ENCODE measurements at regions not wholly inside any gene's neighbourhood (a gene's known extent, or its start where the extent isn't known, plus 50 kb on each side); places are given as distances from the start of the nearest gene placed in this dataset.
"Not testable (repeated sequence)": the region's sequence is repeated elsewhere in the genome, so short reads cannot be mapped to it uniquely, and the experiment has no call there.

DNA sequence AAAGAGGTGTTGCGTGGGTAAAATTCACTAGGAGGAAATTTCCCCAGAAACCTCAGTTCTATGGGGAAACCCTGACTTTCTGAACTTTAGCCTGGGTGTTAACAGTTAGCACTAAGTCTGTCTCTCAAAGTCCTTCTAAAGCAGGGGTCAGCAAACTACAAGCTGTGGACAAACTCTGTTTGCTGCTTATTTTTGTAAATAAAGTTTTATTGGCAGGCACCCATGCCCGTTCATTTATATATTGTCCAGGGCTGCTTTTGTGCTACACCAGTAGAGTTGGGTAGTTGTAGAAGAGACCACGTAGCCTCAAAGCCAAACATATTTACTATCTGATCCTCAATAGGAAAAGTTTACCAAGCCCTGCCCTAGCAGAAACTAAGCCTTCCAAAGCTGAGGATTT is 159.7 kb downstream of the USP31 start:
- TF ChIP-seq, protein P1, sequence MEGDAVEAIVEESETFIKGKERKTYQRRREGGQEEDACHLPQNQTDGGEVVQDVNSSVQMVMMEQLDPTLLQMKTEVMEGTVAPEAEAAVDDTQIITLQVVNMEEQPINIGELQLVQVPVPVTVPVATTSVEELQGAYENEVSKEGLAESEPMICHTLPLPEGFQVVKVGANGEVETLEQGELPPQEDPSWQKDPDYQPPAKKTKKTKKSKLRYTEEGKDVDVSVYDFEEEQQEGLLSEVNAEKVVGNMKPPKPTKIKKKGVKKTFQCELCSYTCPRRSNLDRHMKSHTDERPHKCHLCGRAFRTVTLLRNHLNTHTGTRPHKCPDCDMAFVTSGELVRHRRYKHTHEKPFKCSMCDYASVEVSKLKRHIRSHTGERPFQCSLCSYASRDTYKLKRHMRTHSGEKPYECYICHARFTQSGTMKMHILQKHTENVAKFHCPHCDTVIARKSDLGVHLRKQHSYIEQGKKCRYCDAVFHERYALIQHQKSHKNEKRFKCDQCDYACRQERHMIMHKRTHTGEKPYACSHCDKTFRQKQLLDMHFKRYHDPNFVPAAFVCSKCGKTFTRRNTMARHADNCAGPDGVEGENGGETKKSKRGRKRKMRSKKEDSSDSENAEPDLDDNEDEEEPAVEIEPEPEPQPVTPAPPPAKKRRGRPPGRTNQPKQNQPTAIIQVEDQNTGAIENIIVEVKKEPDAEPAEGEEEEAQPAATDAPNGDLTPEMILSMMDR (conservative IDR thresholded peaks at IDR 0.05; ENCODE audit: low read depth, low read length): no peak
- no peaks in the 10 kb centered on the region for H3K27me3 ChIP-seq (ENCODE audit: insufficient read depth, low read depth)
- no peak overlapping the region for H3K4me2 ChIP-seq
- H3K79me2 ChIP-seq (ENCODE audit: insufficient read depth, low read depth): no peaks in the 10 kb centered on the region
- H3K9ac ChIP-seq: no peak overlapping the region
- no peak overlapping the region for H3K4me3 ChIP-seq (IDR thresholded peaks at IDR 0.05; ENCODE audit: insufficient read depth, low read depth, low read length)
- no peak overlapping the region for H3K27ac ChIP-seq
- no peaks in the 10 kb centered on the region for H3K36me3 ChIP-seq (ENCODE audit: insufficient read depth)
- no peaks in the 10 kb centered on the region for H3K4me1 ChIP-seq (ENCODE audit: low read depth, poor library complexity, severe bottlenecking)
- H4K20me1 ChIP-seq (ENCODE audit: insufficient read depth): no peaks in the 10 kb centered on the region
- H2AFZ ChIP-seq (ENCODE audit: low read depth): no peak overlapping the region

DNA sequence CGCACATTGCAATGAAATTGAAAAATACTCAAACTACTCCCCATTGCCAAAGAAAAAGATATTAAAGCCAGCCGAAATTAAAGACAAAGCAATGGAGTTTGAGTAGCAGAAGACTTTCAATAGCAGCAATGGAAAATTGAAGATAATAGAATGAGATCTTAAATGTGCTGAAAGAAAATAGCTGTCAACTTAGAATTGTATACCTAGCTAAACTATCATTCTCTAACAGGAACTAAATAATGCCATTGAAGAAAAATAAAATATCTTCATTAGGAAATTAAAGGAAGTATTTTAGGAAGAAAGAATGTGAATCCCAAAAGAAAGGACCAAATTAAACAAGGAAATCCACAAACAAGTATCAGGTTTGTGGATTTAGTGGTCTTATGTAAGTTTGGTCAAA is 165.6 kb downstream of the USP31 start:
- no peaks in the 10 kb centered on the region for H3K27me3 ChIP-seq (ENCODE audit: insufficient read depth, low read depth)
- no peaks in the 10 kb centered on the region for H3K4me1 ChIP-seq (ENCODE audit: low read depth, poor library complexity, severe bottlenecking)
- TF ChIP-seq, protein P1 (conservative IDR thresholded peaks at IDR 0.05; ENCODE audit: low read depth, low read length): no peak
- no peak overlapping the region for H3K27ac ChIP-seq
- H3K4me2 ChIP-seq: no peak overlapping the region
- H3K36me3 ChIP-seq (ENCODE audit: insufficient read depth): no peaks in the 10 kb centered on the region
- no peak overlapping the region for H3K4me3 ChIP-seq (IDR thresholded peaks at IDR 0.05; ENCODE audit: insufficient read depth, low read depth, low read length)
- H2AFZ ChIP-seq (ENCODE audit: low read depth): no peak overlapping the region
- H3K79me2 ChIP-seq (ENCODE audit: insufficient read depth, low read depth): no peaks in the 10 kb centered on the region
- H3K9ac ChIP-seq: no peak overlapping the region
- no peaks in the 10 kb centered on the region for H4K20me1 ChIP-seq (ENCODE audit: insufficient read depth)

DNA sequence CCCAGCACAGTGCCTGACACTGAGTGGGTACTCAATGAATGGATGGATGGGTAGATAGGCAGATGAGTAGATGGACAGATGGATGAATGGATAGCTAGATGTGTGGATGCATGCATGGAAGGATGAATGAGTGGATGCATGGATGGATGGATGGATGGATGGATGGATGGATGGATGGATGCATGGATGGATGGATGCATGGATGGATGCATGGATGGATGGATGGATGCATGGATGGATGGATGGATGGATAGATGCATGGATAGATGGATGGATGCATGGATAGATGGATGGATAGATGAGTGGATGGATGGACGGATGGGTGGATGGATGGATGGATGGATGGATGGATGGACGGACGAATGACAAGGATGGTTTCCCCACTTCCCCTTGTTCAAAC is 166.6 kb downstream of the HS3ST2 start:
- not testable (repeated sequence) for H4K20me1 ChIP-seq (ENCODE audit: insufficient read depth); H3K79me2 ChIP-seq (ENCODE audit: insufficient read depth, low read depth); H3K4me3 ChIP-seq (IDR thresholded peaks at IDR 0.05; ENCODE audit: insufficient read depth, low read depth, low read length); H2AFZ ChIP-seq (ENCODE audit: low read depth); H3K27ac ChIP-seq; H3K36me3 ChIP-seq (ENCODE audit: insufficient read depth); H3K4me2 ChIP-seq; H3K4me1 ChIP-seq (ENCODE audit: low read depth, poor library complexity, severe bottlenecking); H3K27me3 ChIP-seq (ENCODE audit: insufficient read depth, low read depth); H3K9ac ChIP-seq

DNA sequence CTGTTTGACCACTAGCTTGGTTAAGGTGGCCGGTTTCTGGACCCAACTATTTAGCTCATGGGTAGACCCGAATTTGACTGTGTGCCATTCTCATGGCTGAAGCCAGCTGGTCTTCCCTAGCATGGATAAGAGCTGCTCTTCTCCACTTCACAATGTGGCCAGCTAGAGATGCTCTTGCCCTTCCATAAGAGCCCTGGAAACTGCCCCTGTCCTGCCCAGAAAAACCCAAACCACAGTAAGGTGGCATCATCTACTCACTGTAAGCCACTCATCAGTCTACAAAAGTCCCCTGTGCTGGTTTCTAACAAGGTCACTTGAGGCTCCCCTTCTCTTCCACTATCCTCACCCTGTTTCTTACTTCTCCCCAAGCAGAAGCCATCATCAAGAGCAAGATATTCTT is 165.1 kb downstream of the HS3ST2 start:
- Histone ChIP-seq H3K4me3 (IDR thresholded peaks at IDR 0.05; ENCODE audit: insufficient read depth, low read depth, low read length) (no peak overlapping the region), H3K79me2 (ENCODE audit: insufficient read depth, low read depth) (no peaks in the 10 kb centered on the region), H3K27me3 (ENCODE audit: insufficient read depth, low read depth) (no peaks in the 10 kb centered on the region), H2AFZ (ENCODE audit: low read depth) (no peak overlapping the region), H3K9ac (no peak overlapping the region), H4K20me1 (ENCODE audit: insufficient read depth) (no peaks in the 10 kb centered on the region), H3K4me2 (no peak overlapping the region), H3K27ac (no peak overlapping the region), H3K36me3 (ENCODE audit: insufficient read depth) (no peaks in the 10 kb centered on the region), H3K4me1 (ENCODE audit: low read depth, poor library complexity, severe bottlenecking) (no peaks in the 10 kb centered on the region)
- TF ChIP-seq, protein P1 (conservative IDR thresholded peaks at IDR 0.05; ENCODE audit: low read depth, low read length): no peak

DNA sequence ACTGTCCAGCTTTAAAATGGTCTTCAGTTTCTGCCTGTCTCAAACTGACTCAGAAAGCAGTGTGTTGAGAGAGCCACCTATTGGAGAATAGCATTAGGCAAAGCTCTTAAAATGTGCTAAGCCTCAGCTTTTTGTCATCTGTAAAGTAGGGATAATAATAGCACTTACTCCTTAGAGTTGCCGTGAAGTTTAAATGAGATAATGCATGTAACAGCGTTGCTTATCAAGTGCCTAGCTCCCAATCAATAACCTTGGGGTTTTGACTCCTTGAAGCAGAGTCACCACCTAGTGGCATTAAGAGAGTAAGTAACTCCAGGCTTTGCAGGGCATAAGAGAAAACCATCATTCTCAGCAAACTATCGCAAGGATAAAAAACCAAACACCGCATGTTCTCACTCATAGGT is 163.3 kb downstream of the HS3ST2 start:
- Histone ChIP-seq H3K4me1 (ENCODE audit: low read depth, poor library complexity, severe bottlenecking) (no peaks in the 10 kb centered on the region), H4K20me1 (ENCODE audit: insufficient read depth) (no peaks in the 10 kb centered on the region), H3K9ac (no peak overlapping the region), H3K36me3 (ENCODE audit: insufficient read depth) (no peaks in the 10 kb centered on the region), H2AFZ (ENCODE audit: low read depth) (no peak overlapping the region), H3K4me3 (IDR thresholded peaks at IDR 0.05; ENCODE audit: insufficient read depth, low read depth, low read length) (no peak overlapping the region), H3K27ac (no peak overlapping the region), H3K4me2 (no peak overlapping the region), H3K27me3 (ENCODE audit: insufficient read depth, low read depth) (no peaks in the 10 kb centered on the region), H3K79me2 (ENCODE audit: insufficient read depth, low read depth) (no peaks in the 10 kb centered on the region)
- TF ChIP-seq, protein P1 (conservative IDR thresholded peaks at IDR 0.05; ENCODE audit: low read depth, low read length): peak; percentile 43

Data from KMS-11 (cell line).